ENCODE measurements at regions not wholly inside any gene's neighbourhood (a gene's known extent, or its start where the extent isn't known, plus 50 kb on each side); places are given as distances from the start of the nearest gene placed in this dataset.

DNA sequence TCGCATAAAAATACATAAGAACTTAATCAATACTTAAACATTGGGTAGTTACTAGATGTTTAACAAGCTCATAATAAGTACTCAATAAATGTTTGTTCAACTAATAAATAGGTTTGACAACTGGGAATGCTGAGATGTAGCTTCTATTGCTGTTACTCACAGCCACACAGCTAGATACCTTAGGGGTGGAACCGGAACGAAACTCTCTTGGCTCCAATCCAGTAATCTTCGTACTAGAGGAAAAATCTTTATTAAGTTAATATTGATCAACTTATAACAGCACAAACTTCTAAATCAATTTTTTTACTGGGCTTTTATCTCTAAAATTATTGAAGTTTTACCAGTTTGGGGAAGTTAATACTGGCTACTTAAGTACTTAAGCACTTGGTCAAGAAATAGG is 247.8 kb downstream of the PAX3 start:
- TF ChIP-seq, protein P1, sequence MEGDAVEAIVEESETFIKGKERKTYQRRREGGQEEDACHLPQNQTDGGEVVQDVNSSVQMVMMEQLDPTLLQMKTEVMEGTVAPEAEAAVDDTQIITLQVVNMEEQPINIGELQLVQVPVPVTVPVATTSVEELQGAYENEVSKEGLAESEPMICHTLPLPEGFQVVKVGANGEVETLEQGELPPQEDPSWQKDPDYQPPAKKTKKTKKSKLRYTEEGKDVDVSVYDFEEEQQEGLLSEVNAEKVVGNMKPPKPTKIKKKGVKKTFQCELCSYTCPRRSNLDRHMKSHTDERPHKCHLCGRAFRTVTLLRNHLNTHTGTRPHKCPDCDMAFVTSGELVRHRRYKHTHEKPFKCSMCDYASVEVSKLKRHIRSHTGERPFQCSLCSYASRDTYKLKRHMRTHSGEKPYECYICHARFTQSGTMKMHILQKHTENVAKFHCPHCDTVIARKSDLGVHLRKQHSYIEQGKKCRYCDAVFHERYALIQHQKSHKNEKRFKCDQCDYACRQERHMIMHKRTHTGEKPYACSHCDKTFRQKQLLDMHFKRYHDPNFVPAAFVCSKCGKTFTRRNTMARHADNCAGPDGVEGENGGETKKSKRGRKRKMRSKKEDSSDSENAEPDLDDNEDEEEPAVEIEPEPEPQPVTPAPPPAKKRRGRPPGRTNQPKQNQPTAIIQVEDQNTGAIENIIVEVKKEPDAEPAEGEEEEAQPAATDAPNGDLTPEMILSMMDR (IDR thresholded peaks at IDR 0.05): no peak
- TF ChIP-seq POLR2A (IDR thresholded peaks at IDR 0.05): no peak
